ENCODE measurements at regions not wholly inside any gene's neighbourhood (a gene's known extent, or its start where the extent isn't known, plus 50 kb on each side); places are given as distances from the start of the nearest gene placed in this dataset.

DNA sequence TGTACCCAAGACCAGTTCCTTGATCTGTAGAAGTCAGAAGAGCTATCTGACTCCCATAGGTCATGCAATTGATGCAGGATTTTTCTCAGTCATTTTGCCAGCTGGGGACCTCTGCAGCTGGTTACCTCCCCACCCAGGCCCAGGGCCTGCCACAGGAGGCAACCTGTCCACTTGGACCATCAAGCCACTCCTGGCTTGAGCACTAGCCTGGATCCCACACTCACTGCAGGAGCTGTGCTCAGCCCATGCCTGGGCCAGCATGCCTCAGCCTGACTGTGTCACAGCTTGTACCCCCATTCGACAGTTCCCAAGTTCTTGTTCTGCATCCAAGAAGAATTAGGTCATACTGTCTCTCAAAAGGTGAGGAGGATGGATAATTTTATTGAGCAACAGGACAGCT, 189.4 kb downstream of the PCDH17 start:
- Mint-ChIP-seq H3K4me1 (ENCODE audit: low read depth) (no peaks in the 10 kb centered on the region), H3K9me3 (ENCODE audit: low read depth) (no peaks in the 10 kb centered on the region), H3K4me3 (ENCODE audit: unreplicated experiment) (no peak overlapping the region), H3K36me3 (ENCODE audit: low read depth) (no peaks in the 10 kb centered on the region), H3K27ac (ENCODE audit: unreplicated experiment) (no peak overlapping the region), H3K27me3 (ENCODE audit: low read depth) (no peaks in the 10 kb centered on the region)
- DNase-seq (ENCODE audit: low spot score), result peak; percentile 60
- TF ChIP-seq CTCF (IDR thresholded peaks at IDR 0.05), result no peak

DNA sequence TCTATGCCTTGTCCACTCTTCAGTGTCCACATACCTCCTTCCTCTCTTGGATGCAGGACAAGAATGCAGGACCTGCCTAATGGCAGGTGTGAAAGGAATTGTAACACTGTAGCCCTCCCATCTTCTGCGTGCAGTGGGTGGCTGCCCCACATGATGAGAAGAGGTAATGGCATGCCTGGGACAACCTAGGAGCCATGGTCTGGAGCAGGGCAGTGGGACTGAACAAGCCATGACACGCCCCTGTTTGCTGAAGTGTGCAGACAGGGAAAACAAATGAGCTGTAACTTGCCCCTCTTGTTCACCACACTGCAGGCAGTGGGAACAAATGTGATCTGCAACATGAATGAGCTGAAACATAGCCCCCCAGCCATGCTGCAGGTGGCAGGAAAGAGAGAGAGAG, 192.2 kb downstream of the PCDH17 start:
- no peaks in the 10 kb centered on the region for H3K9me3 Mint-ChIP-seq (ENCODE audit: low read depth)
- H3K27me3 Mint-ChIP-seq (ENCODE audit: low read depth), result no peaks in the 10 kb centered on the region
- H3K4me3 Mint-ChIP-seq (ENCODE audit: unreplicated experiment), result no peak overlapping the region
- no peak overlapping the region for H3K27ac Mint-ChIP-seq (ENCODE audit: unreplicated experiment)
- TF ChIP-seq CTCF (IDR thresholded peaks at IDR 0.05), result no peak
- DNase-seq (ENCODE audit: low spot score), result peak; percentile 30
- no peaks in the 10 kb centered on the region for H3K36me3 Mint-ChIP-seq (ENCODE audit: low read depth)
- no peaks in the 10 kb centered on the region for H3K4me1 Mint-ChIP-seq (ENCODE audit: low read depth)

DNA sequence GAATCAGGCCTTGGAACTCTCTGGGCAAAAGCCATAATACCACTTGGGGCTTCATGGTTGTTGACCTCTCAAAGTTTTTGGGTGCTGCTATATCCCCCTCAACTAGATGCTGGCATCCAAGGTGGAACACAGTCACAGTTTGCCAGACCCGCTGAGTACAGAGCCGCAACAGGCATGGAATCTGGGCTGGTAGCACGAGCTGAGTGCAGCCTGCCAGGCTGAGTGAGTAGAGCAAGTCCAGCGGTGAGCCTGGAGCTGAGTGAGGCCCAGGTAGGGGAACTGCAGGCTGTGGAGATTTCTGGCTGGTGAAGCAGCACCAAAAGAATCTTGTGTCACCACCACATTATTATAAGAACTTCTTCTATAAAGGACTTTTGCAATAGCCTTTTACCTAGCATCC, 192.6 kb downstream of the PCDH17 start:
- peak; percentile 64 for DNase-seq (ENCODE audit: low spot score)
- Mint-ChIP-seq H3K27me3 (ENCODE audit: low read depth) (no peaks in the 10 kb centered on the region), H3K27ac (ENCODE audit: unreplicated experiment) (no peak overlapping the region), H3K9me3 (ENCODE audit: low read depth) (no peaks in the 10 kb centered on the region), H3K4me3 (ENCODE audit: unreplicated experiment) (no peak overlapping the region), H3K4me1 (ENCODE audit: low read depth) (no peaks in the 10 kb centered on the region), H3K36me3 (ENCODE audit: low read depth) (no peaks in the 10 kb centered on the region)
- TF ChIP-seq CTCF (IDR thresholded peaks at IDR 0.05), result no peak

DNA sequence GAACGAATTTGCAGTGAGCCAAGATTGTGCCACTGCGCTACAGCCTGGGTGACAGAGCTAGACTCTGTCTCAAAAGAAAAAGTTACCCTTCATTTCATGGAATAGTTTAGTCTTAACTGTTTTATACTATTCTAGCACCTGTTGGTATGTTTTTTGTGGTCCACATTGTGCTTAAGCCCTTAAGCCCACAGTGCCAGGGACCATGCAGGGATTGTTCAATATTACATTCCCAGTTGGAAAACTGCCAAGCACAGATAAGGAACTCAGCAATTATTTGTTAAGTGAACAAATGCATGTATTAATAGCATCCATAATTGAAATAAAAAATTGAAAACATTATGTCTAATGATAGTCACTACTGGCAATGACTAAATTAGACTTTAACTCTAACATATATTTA, 193.5 kb downstream of the PCDH17 start:
- Mint-ChIP-seq H3K27me3 (ENCODE audit: low read depth) (no peaks in the 10 kb centered on the region), H3K27ac (ENCODE audit: unreplicated experiment) (no peak overlapping the region), H3K36me3 (ENCODE audit: low read depth) (no peaks in the 10 kb centered on the region), H3K9me3 (ENCODE audit: low read depth) (no peaks in the 10 kb centered on the region), H3K4me3 (ENCODE audit: unreplicated experiment) (no peak overlapping the region), H3K4me1 (ENCODE audit: low read depth) (no peaks in the 10 kb centered on the region)
- DNase-seq (ENCODE audit: low spot score), result no peak
- TF ChIP-seq CTCF (IDR thresholded peaks at IDR 0.05), result no peak

DNA sequence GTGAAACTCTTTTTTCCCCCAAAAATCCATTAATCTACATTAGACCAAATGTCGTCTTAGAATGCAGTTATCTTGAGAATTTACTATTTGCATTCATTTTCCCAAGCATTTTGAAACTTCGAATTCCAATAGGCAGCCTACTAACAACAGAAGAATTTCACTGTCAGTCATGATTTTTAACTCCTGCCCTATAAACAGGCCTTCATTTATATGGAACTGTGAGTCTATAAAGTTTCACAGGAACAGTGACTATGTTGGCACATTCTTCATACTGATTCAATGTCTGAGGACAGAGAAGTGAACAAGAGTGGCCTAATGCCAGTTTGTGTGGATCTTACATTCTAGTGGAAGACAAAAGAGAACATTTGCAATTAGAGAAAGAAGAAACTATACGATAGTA, 198.0 kb downstream of the PCDH17 start:
- no peak for DNase-seq (ENCODE audit: low spot score)
- H3K9me3 Mint-ChIP-seq (ENCODE audit: low read depth), result no peaks in the 10 kb centered on the region
- no peaks in the 10 kb centered on the region for H3K36me3 Mint-ChIP-seq (ENCODE audit: low read depth)
- no peak for TF ChIP-seq CTCF (IDR thresholded peaks at IDR 0.05)
- H3K27ac Mint-ChIP-seq (ENCODE audit: unreplicated experiment), result no peak overlapping the region
- no peak overlapping the region for H3K4me3 Mint-ChIP-seq (ENCODE audit: unreplicated experiment)
- no peaks in the 10 kb centered on the region for H3K27me3 Mint-ChIP-seq (ENCODE audit: low read depth)
- H3K4me1 Mint-ChIP-seq (ENCODE audit: low read depth), result no peaks in the 10 kb centered on the region
